ENCODE measurements at regions not wholly inside any gene's neighbourhood (a gene's known extent, or its start where the extent isn't known, plus 50 kb on each side); places are given as distances from the start of the nearest gene placed in this dataset.

DNA sequence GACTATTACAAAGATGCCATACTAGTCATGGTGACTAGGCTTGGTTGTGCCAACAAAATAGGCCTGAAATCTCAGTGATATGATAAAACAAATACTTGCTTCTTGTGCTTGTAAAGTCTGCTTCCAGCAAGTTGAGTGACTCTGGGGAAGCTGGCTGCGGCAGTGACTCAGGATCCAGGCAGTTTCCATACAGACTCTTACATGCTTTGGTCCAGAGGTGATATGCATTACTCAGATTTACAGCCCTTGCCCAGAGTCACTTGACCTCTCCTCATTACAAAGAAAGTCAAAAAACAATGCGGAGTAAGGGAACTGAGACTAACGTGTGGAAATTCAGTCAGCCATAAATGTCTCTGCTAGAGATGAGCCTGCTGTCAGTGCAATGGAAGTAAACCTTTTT, 387.5 kb downstream of the KCNA4 start:
- H3K4me3 ChIP-seq (ENCODE audit: control insufficient read depth, low read depth, low read length), result no peak overlapping the region
- DNase-seq (ENCODE audit: low read depth), result no peak
- TF ChIP-seq, protein P1, sequence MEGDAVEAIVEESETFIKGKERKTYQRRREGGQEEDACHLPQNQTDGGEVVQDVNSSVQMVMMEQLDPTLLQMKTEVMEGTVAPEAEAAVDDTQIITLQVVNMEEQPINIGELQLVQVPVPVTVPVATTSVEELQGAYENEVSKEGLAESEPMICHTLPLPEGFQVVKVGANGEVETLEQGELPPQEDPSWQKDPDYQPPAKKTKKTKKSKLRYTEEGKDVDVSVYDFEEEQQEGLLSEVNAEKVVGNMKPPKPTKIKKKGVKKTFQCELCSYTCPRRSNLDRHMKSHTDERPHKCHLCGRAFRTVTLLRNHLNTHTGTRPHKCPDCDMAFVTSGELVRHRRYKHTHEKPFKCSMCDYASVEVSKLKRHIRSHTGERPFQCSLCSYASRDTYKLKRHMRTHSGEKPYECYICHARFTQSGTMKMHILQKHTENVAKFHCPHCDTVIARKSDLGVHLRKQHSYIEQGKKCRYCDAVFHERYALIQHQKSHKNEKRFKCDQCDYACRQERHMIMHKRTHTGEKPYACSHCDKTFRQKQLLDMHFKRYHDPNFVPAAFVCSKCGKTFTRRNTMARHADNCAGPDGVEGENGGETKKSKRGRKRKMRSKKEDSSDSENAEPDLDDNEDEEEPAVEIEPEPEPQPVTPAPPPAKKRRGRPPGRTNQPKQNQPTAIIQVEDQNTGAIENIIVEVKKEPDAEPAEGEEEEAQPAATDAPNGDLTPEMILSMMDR (IDR thresholded peaks at IDR 0.05; ENCODE audit: control insufficient read depth, insufficient read depth, low read depth, low read length, missing control alignments), result no peak

DNA sequence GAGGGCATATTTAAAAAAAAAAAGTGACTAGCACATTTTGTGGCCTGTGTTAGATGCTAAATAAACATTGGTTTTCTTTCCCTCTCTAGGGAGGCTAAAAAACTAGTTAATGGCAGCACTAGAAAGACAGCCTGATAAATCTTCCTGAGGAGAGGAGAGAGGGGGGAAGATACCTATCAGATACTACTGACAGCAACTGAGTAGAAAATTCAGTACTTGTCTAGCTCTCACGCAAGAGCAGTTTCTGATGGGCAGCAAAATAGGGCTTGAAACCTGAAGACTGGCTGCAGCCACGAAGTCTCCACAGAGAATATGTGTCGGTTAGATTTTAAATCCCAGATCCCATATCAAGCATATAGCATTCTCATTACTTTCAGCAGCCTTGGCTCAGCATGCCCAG, 388.2 kb downstream of the KCNA4 start:
- DNase-seq (ENCODE audit: low read depth), result no peak
- no peak overlapping the region for H3K4me3 ChIP-seq (ENCODE audit: control insufficient read depth, low read depth, low read length)
- TF ChIP-seq, protein P1 (IDR thresholded peaks at IDR 0.05; ENCODE audit: control insufficient read depth, insufficient read depth, low read depth, low read length, missing control alignments), result no peak

DNA sequence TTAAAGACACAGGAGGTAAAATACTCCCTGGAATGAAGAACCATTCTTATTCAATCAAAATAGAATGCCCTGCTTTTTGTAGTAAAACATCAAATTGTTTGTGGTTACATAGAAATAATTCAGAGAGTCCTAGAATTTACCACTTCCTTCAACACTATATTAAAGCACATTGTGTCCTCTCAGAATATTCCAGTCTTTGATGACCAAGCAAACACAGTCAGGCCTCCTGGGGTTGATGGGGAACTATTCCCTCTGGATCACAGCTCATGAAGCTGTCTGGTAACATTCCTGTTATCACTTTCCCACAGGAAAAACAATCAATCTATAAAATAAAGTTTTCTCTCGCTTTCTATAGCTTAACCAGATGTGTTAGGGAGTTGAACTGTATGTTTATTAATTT, 389.3 kb downstream of the KCNA4 start:
- TF ChIP-seq, protein P1 (IDR thresholded peaks at IDR 0.05; ENCODE audit: control insufficient read depth, insufficient read depth, low read depth, low read length, missing control alignments), result no peak
- no peak for DNase-seq (ENCODE audit: low read depth)
- no peak overlapping the region for H3K4me3 ChIP-seq (ENCODE audit: control insufficient read depth, low read depth, low read length)

DNA sequence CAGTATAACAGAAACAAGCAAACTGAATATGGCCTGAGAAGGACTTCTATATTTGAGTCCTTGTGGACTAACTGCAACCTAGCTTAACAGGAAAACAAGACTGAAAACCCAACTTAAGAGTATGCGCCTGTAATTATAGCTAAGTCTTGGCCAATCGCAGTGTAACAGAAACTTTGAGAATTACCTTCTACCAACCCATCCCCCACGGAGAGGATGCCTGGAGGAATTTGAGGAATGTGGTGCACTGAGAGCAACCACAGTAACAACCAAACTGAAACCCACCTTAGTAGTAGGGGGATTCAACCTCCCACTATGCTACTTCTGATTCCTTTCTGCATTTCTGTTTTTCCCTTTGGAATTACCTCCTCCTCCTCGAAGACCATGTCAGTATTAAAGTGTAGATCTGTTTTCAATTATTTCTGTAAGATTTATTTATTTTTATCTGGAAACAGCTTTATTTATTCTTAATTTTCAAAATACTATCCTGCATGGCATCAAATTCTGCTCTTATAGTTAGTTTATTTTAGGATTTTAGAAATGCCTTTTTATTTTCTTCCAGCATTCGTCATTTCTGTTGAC, 393.6 kb downstream of the KCNA4 start:
- H3K4me3 ChIP-seq (ENCODE audit: control insufficient read depth, low read depth, low read length), result no peak overlapping the region
- TF ChIP-seq, protein P1 (IDR thresholded peaks at IDR 0.05; ENCODE audit: control insufficient read depth, insufficient read depth, low read depth, low read length, missing control alignments), result no peak
- no peak for DNase-seq (ENCODE audit: low read depth)

DNA sequence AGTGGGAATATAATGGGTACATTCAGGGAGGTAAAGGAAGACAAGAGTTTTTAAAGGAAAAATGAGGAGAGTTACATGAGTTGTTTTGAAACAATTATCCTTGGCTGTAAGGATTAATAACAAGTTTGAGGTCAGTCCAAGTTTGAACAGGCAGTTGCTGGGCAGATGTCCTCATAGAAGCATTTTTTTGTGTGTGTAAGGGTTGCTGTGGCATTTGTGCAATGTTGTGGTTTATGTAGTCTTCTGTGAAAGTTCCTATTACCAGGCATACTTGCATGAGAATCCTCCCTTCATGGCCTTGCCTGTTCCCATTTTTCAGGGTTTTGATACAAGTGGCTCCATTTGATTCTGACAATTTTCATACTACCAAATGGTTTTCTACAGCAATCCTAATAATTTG, 400.2 kb downstream of the KCNA4 start:
- DNase-seq (ENCODE audit: low read depth), result no peak
- TF ChIP-seq, protein P1 (IDR thresholded peaks at IDR 0.05; ENCODE audit: control insufficient read depth, insufficient read depth, low read depth, low read length, missing control alignments), result no peak
- H3K4me3 ChIP-seq (ENCODE audit: control insufficient read depth, low read depth, low read length), result no peak overlapping the region

DNA sequence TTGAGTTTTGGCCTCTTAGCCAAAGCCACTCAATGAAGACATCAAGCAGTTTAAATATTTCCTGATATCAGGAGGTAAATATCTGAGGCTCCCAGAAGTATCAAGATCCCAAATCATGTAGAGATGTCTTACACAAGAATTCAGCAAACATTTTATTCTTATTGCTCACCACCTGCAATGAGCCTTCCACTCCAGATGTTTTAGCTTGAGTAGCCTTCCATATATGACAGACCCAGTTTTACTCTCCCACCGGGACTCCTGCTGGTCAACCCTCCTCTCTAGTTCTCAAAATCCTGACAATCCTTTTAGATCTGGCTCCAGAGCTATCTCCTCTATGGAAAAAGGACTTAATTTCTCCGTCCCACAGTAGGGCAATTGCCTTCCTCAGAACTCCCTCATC, 404.4 kb downstream of the KCNA4 start:
- H3K4me3 ChIP-seq (ENCODE audit: control insufficient read depth, low read depth, low read length), result no peak overlapping the region
- TF ChIP-seq, protein P1 (IDR thresholded peaks at IDR 0.05; ENCODE audit: control insufficient read depth, insufficient read depth, low read depth, low read length, missing control alignments), result no peak
- DNase-seq (ENCODE audit: low read depth), result no peak
